ENCODE measurements at regions not wholly inside any gene's neighbourhood (a gene's known extent, or its start where the extent isn't known, plus 50 kb on each side); places are given as distances from the start of the nearest gene placed in this dataset.

GRCh38 chr15:100778831-100779288, 100.8 kb upstream of the ALDH1A3 start:
- no peak for TF ChIP-seq CTCF (IDR thresholded peaks at IDR 0.05; ENCODE audit: low read depth, low read length)
- DNase-seq (ENCODE audit: extremely low read depth, low read depth) = no peak

- no peak for TF ChIP-seq CTCF (IDR thresholded peaks at IDR 0.05; ENCODE audit: low read depth, low read length)
- DNase-seq (ENCODE audit: extremely low read depth, low read depth) = no peak
These were observed 100.1 kb upstream of the ALDH1A3 start for GRCh38 chr15:100779331-100780207.

GRCh38 chr15:100780208-100780800, 99.3 kb upstream of the ALDH1A3 start:
- no peak for DNase-seq (ENCODE audit: extremely low read depth, low read depth)
- no peak for TF ChIP-seq CTCF (IDR thresholded peaks at IDR 0.05; ENCODE audit: low read depth, low read length)

- DNase-seq (ENCODE audit: extremely low read depth, low read depth) = no peak
- TF ChIP-seq CTCF (IDR thresholded peaks at IDR 0.05; ENCODE audit: low read depth, low read length) = no peak
These were observed 98.3 kb upstream of the ALDH1A3 start for GRCh38 chr15:100781061-100781960.

- TF ChIP-seq CTCF (IDR thresholded peaks at IDR 0.05; ENCODE audit: low read depth, low read length) = no peak
- DNase-seq (ENCODE audit: extremely low read depth, low read depth) = no peak
These were observed 97.6 kb upstream of the ALDH1A3 start for GRCh38 chr15:100781961-100782530.

GRCh38 chr15:100783291-100783690, 96.3 kb upstream of the ALDH1A3 start:
- no peak for TF ChIP-seq CTCF (IDR thresholded peaks at IDR 0.05; ENCODE audit: low read depth, low read length)
- no peak for DNase-seq (ENCODE audit: extremely low read depth, low read depth)

All from AG09319 (cell line).